Uterus (tissue), 3 donors: ENCODE measurements at regions not wholly inside any gene's neighbourhood (a gene's known extent, or its start where the extent isn't known, plus 50 kb on each side); places are given as distances from the start of the nearest gene placed in this dataset.

ENCODE experiments used
- DNase-seq, 2 donors: peaks; one replicate each; pipeline ENCODE4 v3.0.0-alpha.2; 2019 to 2020
- H3K27ac ChIP-seq, 2 donors: fragments of 200-600 bp; sonication (generic); 1 replicate in 1 of 2; 2 replicates in 1 of 2; pipeline ENCODE4 v1.5.1; 2016 to 2018
- H3K27me3 ChIP-seq, 2 donors: fragments of 200-600 bp; sonication (generic); one replicate each; pipeline ENCODE4 v1.5.1; 2018 to 2019; ENCODE audit warnings: control low read depth in 1 of 2
- H3K36me3 ChIP-seq, 2 donors: fragments of 200-600 bp; sonication (generic); one replicate each; pipeline ENCODE4 v1.5.1; 2019; ENCODE audit warnings: control low read depth in 1 of 2
- H3K4me1 ChIP-seq, 2 donors: fragments of 200-600 bp; sonication (generic); one replicate each; pipeline ENCODE4 v1.5.1; 2018 to 2019; ENCODE audit warnings: control low read depth in 1 of 2
- H3K4me3 ChIP-seq, 2 donors: fragments of 200-600 bp; sonication (generic); 1 replicate in 1 of 2; 2 replicates in 1 of 2; pipeline ENCODE4 v1.5.1; 2018 to 2019; ENCODE audit warnings: mild to moderate bottlenecking in 1 of 2
- H3K9me3 ChIP-seq, 2 donors: fragments of 200-600 bp; sonication (generic); one replicate each; pipeline ENCODE4 v1.5.1; 2019; ENCODE audit warnings: control low read depth in 1 of 2
- POLR2A ChIP-seq, 2 donors: fragments of 450-650 bp; IDR thresholded peaks; one replicate each; pipeline ENCODE4 v1.6.1; 2016; ENCODE audit warnings: antibody characterized with exemption in 2 of 2, mild to moderate bottlenecking in 1 of 2, moderate library complexity in 1 of 2
- intact Hi-C: fragments of 100-400 bp; cut with DNase I; formaldehyde crosslinking; loops from one replicate; pipeline ENCODE4 v1.15.1; 2023; ENCODE audit warnings: low total_unique reads
- TF ChIP-seq, protein P1 (sequence below), 4 experiments: fragments of 200-600 bp in 2 of 4; fragments of 450-650 bp in 2 of 4; sonication (generic) in 2 of 4; IDR thresholded peaks; one replicate each; pipeline ENCODE4 v1.5.1; 2016 to 2019; ENCODE audit warnings: antibody characterized with exemption in 4 of 4, mild to moderate bottlenecking in 2 of 4, moderate library complexity in 1 of 4
- donor health status: DM: yes; HTN: yes; CAD: no.

DNA sequence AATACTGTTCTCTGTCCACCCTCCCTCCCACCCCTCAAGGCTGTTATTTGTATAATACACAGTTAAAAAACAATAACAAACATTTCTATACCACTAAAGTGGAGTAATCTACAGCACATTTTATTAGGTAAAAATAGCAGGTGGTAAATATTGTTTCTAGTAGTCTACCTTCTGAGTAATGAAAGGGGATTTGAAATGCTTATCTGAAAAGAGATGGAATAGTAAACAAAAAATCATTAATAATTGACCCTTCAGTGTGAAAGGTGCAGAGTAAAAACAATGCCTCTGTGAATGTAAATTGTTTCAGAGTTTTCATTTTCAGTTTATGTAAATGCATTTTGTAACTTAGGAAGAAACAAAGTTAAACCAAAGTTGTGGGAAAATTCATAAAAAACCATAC, 321.2 kb downstream of the SLC16A7 start:
- H3K27ac ChIP-seq = no peak overlapping the region
- no peaks in the 10 kb centered on the region for H3K9me3 ChIP-seq
- TF ChIP-seq, protein P1, sequence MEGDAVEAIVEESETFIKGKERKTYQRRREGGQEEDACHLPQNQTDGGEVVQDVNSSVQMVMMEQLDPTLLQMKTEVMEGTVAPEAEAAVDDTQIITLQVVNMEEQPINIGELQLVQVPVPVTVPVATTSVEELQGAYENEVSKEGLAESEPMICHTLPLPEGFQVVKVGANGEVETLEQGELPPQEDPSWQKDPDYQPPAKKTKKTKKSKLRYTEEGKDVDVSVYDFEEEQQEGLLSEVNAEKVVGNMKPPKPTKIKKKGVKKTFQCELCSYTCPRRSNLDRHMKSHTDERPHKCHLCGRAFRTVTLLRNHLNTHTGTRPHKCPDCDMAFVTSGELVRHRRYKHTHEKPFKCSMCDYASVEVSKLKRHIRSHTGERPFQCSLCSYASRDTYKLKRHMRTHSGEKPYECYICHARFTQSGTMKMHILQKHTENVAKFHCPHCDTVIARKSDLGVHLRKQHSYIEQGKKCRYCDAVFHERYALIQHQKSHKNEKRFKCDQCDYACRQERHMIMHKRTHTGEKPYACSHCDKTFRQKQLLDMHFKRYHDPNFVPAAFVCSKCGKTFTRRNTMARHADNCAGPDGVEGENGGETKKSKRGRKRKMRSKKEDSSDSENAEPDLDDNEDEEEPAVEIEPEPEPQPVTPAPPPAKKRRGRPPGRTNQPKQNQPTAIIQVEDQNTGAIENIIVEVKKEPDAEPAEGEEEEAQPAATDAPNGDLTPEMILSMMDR (IDR thresholded peaks at IDR 0.05) = no peak
- no peak for TF ChIP-seq POLR2A (IDR thresholded peaks at IDR 0.05)
- intact Hi-C loops = no loop called here
- no peaks in the 10 kb centered on the region for H3K36me3 ChIP-seq
- H3K4me3 ChIP-seq = no peak overlapping the region
- DNase-seq = no peak
- H3K27me3 ChIP-seq = no peaks in the 10 kb centered on the region
- no peaks in the 10 kb centered on the region for H3K4me1 ChIP-seq

DNA sequence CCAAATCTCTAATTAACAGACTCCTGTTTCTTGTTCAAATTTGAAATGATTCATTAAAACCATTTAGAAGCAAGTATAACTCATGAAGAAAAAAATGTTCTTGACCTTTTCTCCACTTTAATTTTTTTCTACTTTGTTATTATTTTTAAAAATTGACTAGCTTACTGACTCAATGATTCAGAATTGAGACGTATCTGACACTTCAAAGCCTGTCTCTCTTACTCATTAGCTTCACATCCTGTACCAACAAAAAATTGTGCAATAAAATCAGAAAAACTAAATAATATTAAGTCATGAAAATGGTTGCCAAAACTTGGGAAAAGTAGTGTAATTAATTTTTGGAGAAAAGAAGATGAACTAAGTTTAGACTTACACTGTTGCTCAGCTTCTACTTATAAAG, 331.2 kb downstream of the SLC16A7 start:
- TF ChIP-seq POLR2A (IDR thresholded peaks at IDR 0.05) = no peak
- TF ChIP-seq, protein P1 (IDR thresholded peaks at IDR 0.05) = no peak
- Histone ChIP-seq H3K27ac (no peak overlapping the region), H3K9me3 (no peaks in the 10 kb centered on the region), H3K4me1 (no peaks in the 10 kb centered on the region), H3K27me3 (no peaks in the 10 kb centered on the region), H3K36me3 (no peaks in the 10 kb centered on the region), H3K4me3 (no peak overlapping the region)
- no peak for DNase-seq
- intact Hi-C loops = no loop called here

DNA sequence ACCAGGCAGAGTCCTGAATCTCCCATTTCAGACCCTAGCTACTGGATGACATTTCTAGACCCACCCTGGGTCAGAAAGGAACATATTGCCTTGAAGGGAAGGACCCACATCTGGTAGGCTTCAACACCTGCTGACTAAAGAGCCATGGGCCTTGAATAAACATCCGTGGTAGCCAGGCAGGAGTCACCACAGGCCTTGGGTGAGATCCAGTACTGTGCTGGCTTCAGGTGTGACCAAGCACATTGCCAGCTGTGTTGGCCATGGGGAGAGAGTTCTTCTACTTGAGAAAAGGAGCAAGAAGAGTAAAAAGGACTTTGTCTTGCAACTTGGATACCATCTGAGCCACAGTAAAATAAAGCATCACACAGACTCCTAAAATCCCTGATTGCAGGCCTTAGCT, 332.6 kb downstream of the SLC16A7 start:
- Histone ChIP-seq H3K27me3 (no peaks in the 10 kb centered on the region), H3K4me3 (no peak overlapping the region), H3K27ac (no peak overlapping the region), H3K9me3 (no peaks in the 10 kb centered on the region), H3K4me1 (no peaks in the 10 kb centered on the region), H3K36me3 (no peaks in the 10 kb centered on the region)
- DNase-seq = no peak
- intact Hi-C loops = no loop called here
- no peak for TF ChIP-seq POLR2A (IDR thresholded peaks at IDR 0.05)
- TF ChIP-seq, protein P1 (IDR thresholded peaks at IDR 0.05) = no peak

DNA sequence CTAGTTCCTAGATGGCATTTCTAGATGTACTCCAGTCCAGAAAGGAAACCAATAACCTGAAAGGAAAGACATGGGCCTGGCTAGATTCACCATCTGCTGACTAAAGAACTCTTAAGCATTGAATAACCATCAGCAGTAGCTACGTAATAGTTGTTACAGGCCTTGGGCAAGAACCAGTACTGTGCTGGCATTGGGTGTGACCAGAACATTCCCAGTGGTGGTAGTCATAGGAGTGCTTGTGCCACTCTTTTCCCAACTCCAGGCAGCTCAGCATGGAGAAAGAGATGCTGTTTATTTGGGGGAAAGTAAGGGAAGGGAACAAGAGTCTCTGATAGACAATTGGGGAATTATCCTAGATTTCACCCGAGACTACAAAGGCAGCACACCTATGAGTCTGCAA, 333.3 kb downstream of the SLC16A7 start:
- no peak for DNase-seq

DNA sequence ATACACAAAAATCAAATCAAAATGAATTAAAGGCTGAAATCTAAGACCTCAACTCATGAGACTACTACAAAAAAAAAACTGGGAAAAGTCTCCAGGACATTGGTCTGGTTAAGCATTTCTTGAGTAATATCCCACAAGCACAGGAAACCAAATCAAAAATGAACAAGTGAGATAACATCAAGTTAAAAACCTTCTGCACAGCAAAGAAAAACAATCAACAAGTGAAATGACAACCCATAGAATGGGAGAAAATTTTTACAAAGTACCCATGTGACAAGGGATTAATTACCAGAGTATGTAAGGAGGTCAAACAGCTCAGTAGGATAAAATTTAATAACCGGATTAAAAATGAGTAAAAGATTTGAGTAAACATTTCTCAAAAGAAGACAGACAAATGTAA, 338.7 kb downstream of the SLC16A7 start:
- Histone ChIP-seq H3K27ac (no peak overlapping the region), H3K36me3 (no peaks in the 10 kb centered on the region), H3K27me3 (no peaks in the 10 kb centered on the region), H3K9me3 (no peaks in the 10 kb centered on the region), H3K4me1 (no peaks in the 10 kb centered on the region), H3K4me3 (no peak overlapping the region)
- no peak for DNase-seq
- intact Hi-C loops = no loop called here
- TF ChIP-seq, protein P1 (IDR thresholded peaks at IDR 0.05) = no peak
- TF ChIP-seq POLR2A (IDR thresholded peaks at IDR 0.05) = no peak

More for the DNA sequence above, 333.3 kb downstream of the SLC16A7 start:
- H3K27me3 ChIP-seq = no peaks in the 10 kb centered on the region
- H3K9me3 ChIP-seq = no peaks in the 10 kb centered on the region
- intact Hi-C loops = no loop called here
- TF ChIP-seq, protein P1 (IDR thresholded peaks at IDR 0.05) = no peak
- no peak for TF ChIP-seq POLR2A (IDR thresholded peaks at IDR 0.05)
- H3K27ac ChIP-seq = no peak overlapping the region
- H3K36me3 ChIP-seq = no peaks in the 10 kb centered on the region
- no peaks in the 10 kb centered on the region for H3K4me1 ChIP-seq
- no peak overlapping the region for H3K4me3 ChIP-seq
